Transverse colon (tissue), 4 donors: ENCODE measurements at regions not wholly inside any gene's neighbourhood (a gene's known extent, or its start where the extent isn't known, plus 50 kb on each side); places are given as distances from the start of the nearest gene placed in this dataset.

ENCODE experiments used
- EP300 ChIP-seq: sonication (generic); formaldehyde crosslinking; IDR thresholded peaks from one replicate; pipeline ENCODE4 v1.6.1; 2017; ENCODE audit warnings: antibody characterized with exemption, low read depth
- POLR2A ChIP-seq: fragments of 450-650 bp; IDR thresholded peaks from one replicate; pipeline ENCODE4 v1.6.1; 2016; ENCODE audit warnings: antibody characterized with exemption, mild to moderate bottlenecking, moderate library complexity
- POLR2AphosphoS5 ChIP-seq, 3 donors: sonication (generic); formaldehyde crosslinking; IDR thresholded peaks; one replicate each; pipeline ENCODE4 v1.6.1; 2016; ENCODE audit warnings: antibody characterized with exemption in 3 of 3
- TF ChIP-seq, protein P1 (sequence below), 5 experiments: fragments of 200-600 bp in 3 of 5; fragments of 450-650 bp in 2 of 5; sonication (generic) in 3 of 5; IDR thresholded peaks; 1 replicate in 2 of 5; 2 replicates in 3 of 5; pipeline ENCODE4 v1.5.1; 2016 to 2017; ENCODE audit warnings: antibody characterized with exemption in 5 of 5, inconsistent platforms in 3 of 5, mild to moderate bottlenecking in 2 of 5, moderate library complexity in 1 of 5

DNA sequence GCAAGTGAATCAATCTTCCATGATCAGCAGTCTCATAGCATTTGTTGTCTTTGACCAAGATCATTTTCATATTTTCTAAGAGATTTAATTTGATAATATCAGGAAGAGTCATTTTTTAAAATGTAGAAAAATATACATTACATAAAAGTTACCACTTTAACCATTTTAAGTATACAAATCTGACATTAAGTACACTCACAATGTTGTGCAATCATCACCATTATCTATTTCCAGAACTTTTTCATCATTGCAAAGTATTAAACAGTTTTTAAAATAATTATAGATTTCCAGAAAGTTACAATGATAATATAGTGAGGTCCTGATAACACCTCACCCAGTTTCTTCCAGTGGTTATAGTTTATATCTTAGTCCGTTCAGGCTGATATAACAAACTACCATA, 222.5 kb upstream of the RHOBTB1 start:
- TF ChIP-seq, protein P1, sequence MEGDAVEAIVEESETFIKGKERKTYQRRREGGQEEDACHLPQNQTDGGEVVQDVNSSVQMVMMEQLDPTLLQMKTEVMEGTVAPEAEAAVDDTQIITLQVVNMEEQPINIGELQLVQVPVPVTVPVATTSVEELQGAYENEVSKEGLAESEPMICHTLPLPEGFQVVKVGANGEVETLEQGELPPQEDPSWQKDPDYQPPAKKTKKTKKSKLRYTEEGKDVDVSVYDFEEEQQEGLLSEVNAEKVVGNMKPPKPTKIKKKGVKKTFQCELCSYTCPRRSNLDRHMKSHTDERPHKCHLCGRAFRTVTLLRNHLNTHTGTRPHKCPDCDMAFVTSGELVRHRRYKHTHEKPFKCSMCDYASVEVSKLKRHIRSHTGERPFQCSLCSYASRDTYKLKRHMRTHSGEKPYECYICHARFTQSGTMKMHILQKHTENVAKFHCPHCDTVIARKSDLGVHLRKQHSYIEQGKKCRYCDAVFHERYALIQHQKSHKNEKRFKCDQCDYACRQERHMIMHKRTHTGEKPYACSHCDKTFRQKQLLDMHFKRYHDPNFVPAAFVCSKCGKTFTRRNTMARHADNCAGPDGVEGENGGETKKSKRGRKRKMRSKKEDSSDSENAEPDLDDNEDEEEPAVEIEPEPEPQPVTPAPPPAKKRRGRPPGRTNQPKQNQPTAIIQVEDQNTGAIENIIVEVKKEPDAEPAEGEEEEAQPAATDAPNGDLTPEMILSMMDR (IDR thresholded peaks at IDR 0.05) = no peak
- TF ChIP-seq EP300 = no peak
- no peak for TF ChIP-seq POLR2A
- TF ChIP-seq POLR2AphosphoS5 (IDR thresholded peaks at IDR 0.05) = no peak
